DND-41 (cell line): ENCODE measurements at regions not wholly inside any gene's neighbourhood (a gene's known extent, or its start where the extent isn't known, plus 50 kb on each side); places are given as distances from the start of the nearest gene placed in this dataset.

Experiments used
- ATAC-seq: fragments of 200-7000 bp; cut with Tn5 transposase; 3 replicates; pipeline ENCODE4 v1.9.1; 2021; ENCODE audit warnings: low read depth; ENCODE audit not compliant: insufficient read depth
- DNase-seq: peaks from one replicate; pipeline ENCODE4 v3.0.0-alpha.2; 2020
- H2AFZ ChIP-seq: 2 replicates; pipeline ENCODE4 v1.6.0; 2012; ENCODE audit warnings: low read depth, low read length
- H3K27ac ChIP-seq: 2 replicates; pipeline ENCODE4 v1.5.1; 2012; ENCODE audit warnings: low read length, inconsistent platforms
- H3K27me3 ChIP-seq: fragments of 200-600 bp; sonication (generic); 2 replicates; pipeline ENCODE4 v1.6.0; 2012; ENCODE audit warnings: low read length, mild to moderate bottlenecking, inconsistent platforms; ENCODE audit not compliant: insufficient read depth, poor library complexity
- H3K36me3 ChIP-seq: 2 replicates; pipeline ENCODE4 v1.5.1; 2012; ENCODE audit warnings: low read length, inconsistent platforms; ENCODE audit not compliant: insufficient read depth
- H3K4me1 ChIP-seq: 2 replicates; pipeline ENCODE4 v1.5.1; 2012; ENCODE audit warnings: mild to moderate bottlenecking, low read length; ENCODE audit not compliant: insufficient read depth
- H3K4me2 ChIP-seq: 2 replicates; pipeline ENCODE4 v1.6.0; 2012; ENCODE audit warnings: mild to moderate bottlenecking, moderate library complexity, low read length, inconsistent platforms; ENCODE audit not compliant: insufficient read depth
- H3K4me3 ChIP-seq, 2 experiments: fragments of 200-600 bp in 1 of 2; shearing (Covaris generic) in 1 of 2; 2 replicates each; pipeline ENCODE4 v1.5.1; 2012 to 2016; ENCODE audit warnings: inconsistent platforms in 2 of 2, low read length in 2 of 2, mild to moderate bottlenecking in 2 of 2, low read depth in 1 of 2, moderate library complexity in 1 of 2
- H3K79me2 ChIP-seq: 2 replicates; pipeline ENCODE4 v1.6.0; 2012; ENCODE audit warnings: low read length, inconsistent platforms; ENCODE audit not compliant: insufficient read depth
- H3K9ac ChIP-seq: 2 replicates; pipeline ENCODE4 v1.6.0; 2012; ENCODE audit warnings: low read depth, mild to moderate bottlenecking, inconsistent platforms, low read length, moderate library complexity
- H3K9me3 ChIP-seq: 2 replicates; pipeline ENCODE4 v1.5.1; 2012; ENCODE audit warnings: low read length, moderate library complexity, mild to moderate bottlenecking, inconsistent platforms; ENCODE audit not compliant: insufficient read depth, severe bottlenecking
- H4K20me1 ChIP-seq: 2 replicates; pipeline ENCODE4 v1.6.0; 2012; ENCODE audit warnings: low read length; ENCODE audit not compliant: insufficient read depth
- EZH2 ChIP-seq: IDR thresholded peaks from 3 replicates; pipeline ENCODE4 v1.6.1; 2012; ENCODE audit warnings: borderline replicate concordance, low read depth, mild to moderate bottlenecking, moderate library complexity, low read length, inconsistent platforms; ENCODE audit not compliant: severe bottlenecking
- TF ChIP-seq, protein P1 (sequence below): IDR thresholded peaks from 2 replicates; pipeline ENCODE4 v1.5.1; 2012; ENCODE audit warnings: borderline replicate concordance, low read length, moderate library complexity, mild to moderate bottlenecking; ENCODE audit not compliant: poor library complexity, severe bottlenecking; ENCODE audit errors: extremely low read depth

DNA sequence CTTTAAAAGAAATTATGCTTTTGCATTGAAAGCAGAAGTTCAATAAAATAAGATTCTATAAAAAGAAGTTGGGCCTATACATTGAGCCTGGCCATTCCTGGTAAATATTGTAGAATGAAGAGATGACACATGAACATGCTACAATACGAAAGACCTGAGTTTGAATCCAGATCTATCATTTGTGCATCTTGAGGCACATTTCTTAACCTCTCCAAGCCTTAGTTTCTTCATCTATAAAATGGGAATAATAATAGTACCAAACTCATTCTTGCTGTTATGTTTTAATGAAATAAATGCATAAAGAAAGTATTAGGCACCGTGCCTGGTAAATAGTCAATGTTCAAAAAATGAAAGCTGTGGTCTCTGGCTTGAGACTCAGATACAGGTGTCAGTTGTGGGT is 76.9 kb upstream of the PHACTR2 start:
- ATAC-seq (no peak), DNase-seq (no peak)

GRCh38 chr6:143598466-143599080 is 79.2 kb upstream of the PHACTR2 start:
- TF ChIP-seq EZH2, result no peak
- TF ChIP-seq, protein P1, sequence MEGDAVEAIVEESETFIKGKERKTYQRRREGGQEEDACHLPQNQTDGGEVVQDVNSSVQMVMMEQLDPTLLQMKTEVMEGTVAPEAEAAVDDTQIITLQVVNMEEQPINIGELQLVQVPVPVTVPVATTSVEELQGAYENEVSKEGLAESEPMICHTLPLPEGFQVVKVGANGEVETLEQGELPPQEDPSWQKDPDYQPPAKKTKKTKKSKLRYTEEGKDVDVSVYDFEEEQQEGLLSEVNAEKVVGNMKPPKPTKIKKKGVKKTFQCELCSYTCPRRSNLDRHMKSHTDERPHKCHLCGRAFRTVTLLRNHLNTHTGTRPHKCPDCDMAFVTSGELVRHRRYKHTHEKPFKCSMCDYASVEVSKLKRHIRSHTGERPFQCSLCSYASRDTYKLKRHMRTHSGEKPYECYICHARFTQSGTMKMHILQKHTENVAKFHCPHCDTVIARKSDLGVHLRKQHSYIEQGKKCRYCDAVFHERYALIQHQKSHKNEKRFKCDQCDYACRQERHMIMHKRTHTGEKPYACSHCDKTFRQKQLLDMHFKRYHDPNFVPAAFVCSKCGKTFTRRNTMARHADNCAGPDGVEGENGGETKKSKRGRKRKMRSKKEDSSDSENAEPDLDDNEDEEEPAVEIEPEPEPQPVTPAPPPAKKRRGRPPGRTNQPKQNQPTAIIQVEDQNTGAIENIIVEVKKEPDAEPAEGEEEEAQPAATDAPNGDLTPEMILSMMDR, result no peak
- Histone ChIP-seq H2AFZ (no peak overlapping the region), H3K4me1 (no peaks in the 10 kb centered on the region; the same call in 1 of the 2 replicates), H3K4me2 (no peak overlapping the region), H4K20me1 (no peaks in the 10 kb centered on the region), H3K27ac (no peak overlapping the region), H3K27me3 (no peaks in the 10 kb centered on the region), H3K79me2 (no peaks in the 10 kb centered on the region), H3K4me3 (no peak overlapping the region), H3K9me3 (no peaks in the 10 kb centered on the region), H3K9ac (no peak overlapping the region), H3K36me3 (no peaks in the 10 kb centered on the region)
- ATAC-seq (peak; percentile 64; the same call in 1 of the 3 replicates), DNase-seq (peak; percentile 8)

More for the DNA sequence above, 76.9 kb upstream of the PHACTR2 start:
- H3K4me2 ChIP-seq, result no peak overlapping the region
- H2AFZ ChIP-seq, result no peak overlapping the region
- H4K20me1 ChIP-seq, result no peaks in the 10 kb centered on the region
- TF ChIP-seq, protein P1, result no peak
- TF ChIP-seq EZH2, result no peak
- no peak overlapping the region for H3K27ac ChIP-seq
- no peak overlapping the region for H3K4me3 ChIP-seq
- no peaks in the 10 kb centered on the region for H3K27me3 ChIP-seq
- no peaks in the 10 kb centered on the region for H3K36me3 ChIP-seq
- no peak overlapping the region for H3K9ac ChIP-seq
- no peaks in the 10 kb centered on the region for H3K9me3 ChIP-seq
- H3K4me1 ChIP-seq, result no peaks in the 10 kb centered on the region; the same call in 1 of the 2 replicates
- H3K79me2 ChIP-seq, result no peaks in the 10 kb centered on the region

DNA sequence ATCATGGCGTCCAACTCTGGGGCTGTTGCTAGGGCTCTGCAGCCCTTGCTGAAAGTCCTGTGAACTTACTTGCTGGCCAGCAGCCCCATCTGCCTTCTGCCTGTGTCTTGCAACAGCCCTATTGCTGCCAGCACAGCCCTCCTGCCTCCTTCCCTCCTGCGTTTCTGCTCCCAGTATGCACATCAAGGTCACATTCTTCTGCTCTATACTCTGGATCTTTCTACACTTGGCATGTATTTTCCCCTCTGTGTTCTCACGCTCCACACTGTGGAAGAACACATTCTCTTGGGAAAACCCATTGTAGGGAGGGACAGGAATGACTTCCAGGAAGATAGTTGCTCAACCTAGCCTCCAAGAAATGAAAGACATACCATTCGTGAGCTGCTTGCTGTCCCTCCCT is 80.9 kb upstream of the PHACTR2 start:
- TF ChIP-seq, protein P1, result no peak
- TF ChIP-seq EZH2, result no peak
- Histone ChIP-seq H3K27ac (no peak overlapping the region), H3K4me1 (no peaks in the 10 kb centered on the region; the same call in 1 of the 2 replicates), H3K9ac (no peak overlapping the region), H3K27me3 (no peaks in the 10 kb centered on the region), H3K4me2 (no peak overlapping the region), H3K36me3 (no peaks in the 10 kb centered on the region), H3K9me3 (no peaks in the 10 kb centered on the region), H2AFZ (no peak overlapping the region), H4K20me1 (no peaks in the 10 kb centered on the region), H3K4me3 (no peak overlapping the region), H3K79me2 (no peaks in the 10 kb centered on the region)
- ATAC-seq (no peak), DNase-seq (no peak)
